ENCODE measurements at regions not wholly inside any gene's neighbourhood (a gene's known extent, or its start where the extent isn't known, plus 50 kb on each side); places are given as distances from the start of the nearest gene placed in this dataset.
A peak's percentile ranks its signal among the peaks of the same experiment; 100 is the strongest.
"Not testable (repeated sequence)": the region's sequence is repeated elsewhere in the genome, so short reads cannot be mapped to it uniquely, and the experiment has no call there.

GRCh38 chr10:27388761-27389399 lies 115.2 kb upstream of the RAB18 start:
- no peak for DNase-seq (ENCODE audit: low read depth)

GRCh38 chr10:27383595-27384542 lies 120.2 kb upstream of the RAB18 start:
- DNase-seq (ENCODE audit: low read depth): no peak

DNA sequence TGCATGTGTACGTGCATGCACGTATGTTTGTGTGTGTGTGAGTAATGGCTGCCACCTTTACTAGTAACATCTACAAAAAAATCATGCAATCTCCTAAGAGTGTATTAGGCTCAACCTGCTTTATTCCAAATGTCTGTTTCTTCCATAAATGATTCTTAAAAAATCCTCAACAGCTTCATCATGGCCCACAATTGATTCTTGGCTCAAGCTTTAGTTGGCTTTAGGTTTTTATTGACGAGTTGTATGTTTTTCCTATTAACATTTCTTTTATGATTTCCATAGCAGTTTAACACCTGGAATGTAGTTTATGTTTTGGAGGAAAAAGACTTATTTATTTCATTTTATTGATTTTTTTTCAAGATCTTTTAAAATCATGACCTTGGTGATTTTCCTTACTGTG lies 121.9 kb upstream of the RAB18 start:
- DNase-seq (ENCODE audit: low read depth): no peak

GRCh38 chr10:27380929-27381358 lies 123.2 kb upstream of the RAB18 start:
- DNase-seq (ENCODE audit: low read depth): no peak

DNA sequence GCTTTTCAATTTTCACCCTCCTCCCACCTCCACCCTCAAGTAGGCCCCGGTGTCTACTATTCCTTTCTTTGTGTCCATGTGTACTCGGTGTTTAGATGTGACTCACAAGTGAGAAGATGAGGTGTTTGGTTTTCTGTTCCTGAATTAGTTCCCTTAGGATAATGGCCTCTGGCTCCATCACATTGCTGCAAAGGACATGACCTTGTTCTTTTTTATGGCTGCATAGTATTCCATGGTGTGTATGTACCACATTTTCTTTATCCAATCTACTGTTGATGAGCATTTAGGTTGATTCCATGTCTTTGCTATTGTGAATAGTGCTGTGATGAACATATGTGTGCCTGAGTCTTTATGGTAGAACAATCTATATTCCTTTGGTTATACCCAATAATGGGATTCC lies 125.1 kb upstream of the RAB18 start:
- not testable (repeated sequence) for DNase-seq (ENCODE audit: low read depth)

DNA sequence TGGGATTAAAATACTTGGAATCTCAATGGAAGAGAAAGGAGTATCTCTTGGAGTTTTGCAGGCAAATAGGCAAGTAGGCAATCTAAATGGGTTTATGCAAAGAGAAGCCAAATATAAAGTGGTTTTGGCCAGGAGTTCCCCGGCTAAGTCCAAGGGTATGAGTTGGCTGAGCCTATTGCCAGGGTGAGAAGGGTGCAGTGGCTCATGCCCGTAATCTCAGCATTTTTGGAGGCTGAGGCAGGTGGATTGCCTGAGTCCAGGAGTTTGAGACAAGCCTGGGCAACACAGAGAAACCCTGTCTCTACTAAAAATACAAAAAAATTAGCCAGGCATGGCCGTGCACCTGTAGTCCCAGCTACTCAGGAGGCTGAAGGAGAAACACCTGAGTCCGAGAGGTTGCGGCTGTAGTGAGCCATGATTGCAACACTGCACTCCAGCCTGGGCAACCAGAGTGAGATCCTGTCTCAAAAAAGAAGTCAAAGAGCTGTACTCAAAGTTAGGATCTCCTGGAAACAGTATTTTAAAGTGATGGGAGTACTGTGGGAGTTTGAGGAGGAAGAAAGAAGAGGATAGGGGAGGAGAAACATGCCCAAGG lies 130.4 kb upstream of the RAB18 start:
- no peak for DNase-seq (ENCODE audit: low read depth)

DNA sequence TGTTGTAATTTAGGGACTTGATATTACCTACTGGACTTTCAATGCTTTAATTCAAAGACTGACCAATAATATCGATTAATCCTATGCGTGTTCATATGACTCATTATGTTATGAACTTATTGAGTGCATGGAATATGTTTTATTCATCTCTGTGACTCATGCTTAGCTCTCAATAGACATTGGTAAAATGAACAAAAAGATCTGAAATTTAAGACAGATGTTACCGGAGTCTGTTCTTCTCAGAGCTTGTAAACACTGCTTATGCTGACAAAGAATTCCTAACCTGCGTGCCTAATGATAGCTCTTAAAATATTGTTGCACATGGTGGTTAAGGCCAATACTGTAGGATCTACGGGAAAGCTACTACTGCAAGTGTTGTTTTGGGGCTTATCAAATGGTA lies 131.5 kb upstream of the ACBD5 start:
- no peak for DNase-seq (ENCODE audit: low read depth)

DNA sequence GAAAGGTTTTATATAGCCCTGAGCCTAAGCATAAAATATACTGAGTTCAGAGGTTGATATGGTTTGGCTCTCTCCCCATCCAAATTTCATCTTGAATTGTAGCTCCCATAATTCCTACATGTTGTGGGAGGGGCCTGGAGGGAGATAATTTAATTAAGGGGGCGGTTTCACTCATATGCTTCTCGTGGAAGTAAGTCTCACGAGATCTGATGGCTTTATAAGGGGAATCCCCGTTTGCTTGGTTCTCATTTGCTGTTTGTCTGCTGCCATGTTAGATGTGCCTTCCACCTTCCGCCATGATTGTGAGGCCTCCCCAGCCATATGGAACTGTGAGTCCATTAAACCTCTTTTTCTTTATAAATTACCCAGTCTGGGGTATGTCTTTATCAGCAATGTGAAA lies 130.8 kb upstream of the ACBD5 start:
- not testable (repeated sequence) for DNase-seq (ENCODE audit: low read depth)

DNA sequence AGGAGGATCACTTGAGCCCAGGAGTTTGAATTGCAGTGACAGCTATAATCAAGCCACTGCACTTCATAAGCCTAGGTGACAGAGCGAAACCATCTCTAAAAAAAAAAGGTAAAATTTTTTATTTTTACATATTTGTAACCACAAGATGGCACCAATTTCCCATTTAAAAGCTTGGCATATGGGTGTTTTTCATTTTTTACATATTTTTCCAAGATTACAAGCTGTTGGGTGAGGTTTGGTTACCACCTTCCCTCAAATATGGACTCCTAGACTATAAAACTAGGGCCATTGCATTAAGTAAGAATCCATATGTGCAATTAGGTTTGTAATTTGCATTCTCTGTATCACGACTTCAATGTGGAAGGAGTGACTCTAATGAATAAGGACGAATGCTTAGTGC lies 129.3 kb upstream of the ACBD5 start:
- DNase-seq (ENCODE audit: low read depth): no peak

DNA sequence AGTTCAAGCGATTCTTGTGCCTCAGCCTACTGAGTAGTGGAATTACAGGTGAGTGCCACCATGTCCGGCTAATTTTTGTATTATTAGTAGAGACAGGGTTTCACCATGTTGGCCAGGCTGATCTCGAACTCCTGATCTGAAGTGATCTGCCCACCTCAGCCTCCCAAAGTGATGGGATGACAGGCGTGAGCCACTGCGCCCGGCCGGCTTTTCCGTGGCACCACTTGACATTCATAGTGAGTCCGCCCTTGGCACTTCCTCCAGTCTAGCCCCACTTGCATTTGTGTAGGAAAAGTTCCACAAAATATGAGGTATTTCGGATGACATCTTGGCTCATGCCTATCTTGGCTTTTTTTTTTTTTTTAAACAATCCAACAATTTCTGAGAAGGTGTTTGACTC lies 128.1 kb upstream of the ACBD5 start:
- no peak for DNase-seq (ENCODE audit: low read depth)

GRCh38 chr10:27366769-27367168 lies 126.2 kb upstream of the ACBD5 start:
- DNase-seq (ENCODE audit: low read depth): no peak

GRCh38 chr10:27364028-27364427 lies 123.4 kb upstream of the ACBD5 start:
- DNase-seq (ENCODE audit: low read depth): no peak

GRCh38 chr10:27360581-27361172 lies 120.1 kb upstream of the ACBD5 start:
- DNase-seq (ENCODE audit: low read depth): peak; percentile 58

DNA sequence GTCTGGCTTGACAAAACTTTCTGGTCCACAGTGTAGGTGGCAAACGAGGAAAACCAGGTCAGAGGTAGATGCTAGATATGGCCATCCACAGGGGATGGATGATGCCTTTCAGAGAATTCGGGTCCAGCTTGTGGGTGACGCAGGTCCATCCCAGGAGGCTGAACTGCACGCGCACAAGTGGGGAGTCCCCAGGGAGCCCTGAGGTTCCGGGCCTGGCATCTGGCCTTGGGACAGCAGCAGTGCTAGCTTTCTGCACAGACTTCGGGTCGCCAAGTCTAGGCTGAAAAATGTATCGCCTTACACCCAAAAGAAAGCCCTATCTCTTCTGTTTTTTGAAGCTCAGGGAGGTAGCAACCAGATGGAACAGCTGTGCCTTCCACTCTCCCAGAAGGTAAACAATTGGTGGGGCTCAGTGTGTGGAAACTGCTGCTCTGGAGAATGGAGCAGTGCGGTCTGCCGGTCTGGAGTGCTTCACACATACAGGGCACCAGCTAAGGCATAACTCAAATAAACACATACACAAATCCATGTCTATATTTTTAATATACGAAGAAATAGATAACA lies 119.3 kb upstream of the ACBD5 start:
- DNase-seq (ENCODE audit: low read depth): no peak

- DNase-seq (ENCODE audit: low read depth): no peak
These were observed 116.1 kb upstream of the ACBD5 start for GRCh38 chr10:27356738-27357137.

DNA sequence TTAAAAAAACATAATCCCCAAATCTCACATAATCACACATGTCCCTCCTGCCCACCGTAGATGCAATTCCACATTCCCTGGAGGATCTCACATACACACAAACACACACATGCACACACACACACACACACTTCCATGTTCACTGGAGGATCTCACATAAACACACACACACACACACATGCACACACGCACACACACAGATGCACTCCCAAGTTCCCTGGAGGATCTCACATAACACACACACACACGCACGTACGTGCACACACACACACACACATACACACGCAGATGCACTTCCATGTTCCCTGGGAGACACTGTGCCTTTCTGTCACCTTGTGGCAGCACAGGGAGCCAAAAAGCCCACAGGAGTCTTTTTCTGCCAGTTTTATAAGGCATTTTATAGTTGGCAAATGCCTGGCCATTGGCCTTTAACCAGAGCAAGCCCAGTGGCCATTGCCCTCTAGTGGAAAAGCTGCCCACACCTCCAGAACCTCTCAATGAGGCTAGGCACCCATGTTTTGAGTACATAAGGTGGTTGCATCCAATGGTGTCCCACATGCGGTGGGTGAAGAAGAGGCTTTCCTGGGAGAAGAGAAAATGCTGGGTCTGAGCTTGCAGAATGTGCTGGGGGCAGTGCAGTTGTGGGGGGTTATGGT lies 115.4 kb upstream of the ACBD5 start:
- no peak for DNase-seq (ENCODE audit: low read depth)

DNA sequence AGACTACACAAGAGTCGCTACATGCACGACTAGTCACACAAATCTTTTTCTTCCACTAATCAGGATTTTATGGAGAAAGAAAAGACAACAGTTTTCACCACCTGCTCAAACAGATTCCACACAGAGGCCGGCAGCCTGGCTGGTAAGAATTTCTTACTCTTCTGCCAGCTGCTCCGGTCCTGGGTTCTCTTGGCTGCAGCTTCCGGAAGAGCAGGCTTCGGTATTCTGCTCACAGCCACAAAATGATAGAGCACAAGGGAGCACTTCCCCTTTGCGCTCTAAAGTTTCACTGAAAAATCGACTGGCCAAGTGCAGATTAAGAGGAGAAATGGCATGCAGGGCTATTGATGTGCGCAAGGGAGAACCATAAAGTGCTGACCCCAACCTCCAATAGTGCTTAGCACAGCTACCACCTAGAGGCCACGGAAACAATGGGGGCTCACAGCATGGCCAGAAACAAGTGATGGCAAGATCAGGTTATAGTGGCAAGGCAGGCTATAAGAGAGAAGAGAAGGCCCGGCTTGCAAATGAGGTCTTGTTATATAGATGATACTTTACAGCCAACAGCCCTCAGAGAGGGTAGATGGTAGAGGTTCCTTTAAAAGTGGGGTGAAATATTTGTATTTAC lies 114.2 kb upstream of the ACBD5 start:
- DNase-seq (ENCODE audit: low read depth): not testable (repeated sequence)

- not testable (repeated sequence) for DNase-seq (ENCODE audit: low read depth)
These were observed 113.5 kb upstream of the ACBD5 start for GRCh38 chr10:27354100-27354499.

DNA sequence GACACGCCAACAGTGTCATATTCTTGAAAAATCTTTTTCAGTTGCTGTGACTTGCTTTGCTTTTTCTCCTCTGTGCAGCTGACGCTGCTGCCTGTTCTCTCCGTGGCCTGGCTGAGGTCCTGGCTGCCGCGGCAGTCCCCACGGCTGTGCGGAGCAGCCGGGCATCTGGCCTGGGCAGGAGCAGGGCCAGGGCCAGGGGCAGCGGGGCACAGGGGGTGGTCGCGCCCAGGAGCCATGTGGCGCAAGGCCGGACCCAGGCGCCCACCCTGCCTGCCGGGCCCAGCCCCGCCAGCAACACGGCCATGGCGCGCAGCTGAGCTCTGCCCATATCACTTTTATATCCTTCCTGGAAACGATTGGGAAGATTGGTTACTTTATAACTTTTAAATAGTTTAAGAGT lies 109.4 kb upstream of the ACBD5 start:
- no peak for DNase-seq (ENCODE audit: low read depth)

- DNase-seq (ENCODE audit: low read depth): not testable (repeated sequence)
These were observed 107.2 kb upstream of the ACBD5 start for GRCh38 chr10:27347827-27348207.

GRCh38 chr10:27345455-27345920 lies 104.9 kb upstream of the ACBD5 start:
- no peak for DNase-seq (ENCODE audit: low read depth)

Data from stimulated activated CD8-positive, alpha-beta memory T cell treated with anti-CD3 and anti-CD28 coated beads, Interleukin-15, amount 100 ng/mL, for 24 hours (primary cell).